ENCODE measurements at regions not wholly inside any gene's neighbourhood (a gene's known extent, or its start where the extent isn't known, plus 50 kb on each side); places are given as distances from the start of the nearest gene placed in this dataset.

DNA sequence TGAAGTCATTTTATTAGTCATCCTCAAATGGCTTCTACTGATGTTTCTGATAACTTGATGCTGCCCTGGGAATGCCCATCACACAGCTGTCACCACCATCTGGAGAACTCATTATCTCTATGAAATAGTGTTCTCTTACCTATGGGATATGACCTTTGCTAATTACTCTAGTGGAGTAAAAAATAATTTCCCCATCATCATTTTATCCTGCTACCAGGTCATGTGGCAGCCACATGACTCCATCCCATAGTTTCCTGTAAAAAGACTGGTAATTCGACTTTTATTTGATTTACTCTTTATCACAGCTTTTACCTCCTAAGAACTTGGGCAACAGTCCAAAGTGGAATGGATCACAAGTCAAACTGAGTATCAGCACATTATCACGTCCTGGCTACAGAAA is 76.1 kb upstream of the USP25 start:
- no peaks in the 10 kb centered on the region for H3K36me3 ChIP-seq (replicated peaks in 1 of 2; ENCODE audit: control insufficient read depth in 1 of 2, insufficient read depth in 2 of 2, low read length in 2 of 2)
- FAIRE-seq, result no peak
- TF ChIP-seq ZNF713 (CRISPR knock-in tag; IDR thresholded peaks at IDR 0.05) (no peak), RXRB (CRISPR knock-in tag; IDR thresholded peaks at IDR 0.05; ENCODE audit: borderline replicate concordance) (no peak), HMGA1 (CRISPR knock-in tag; conservative IDR thresholded peaks at IDR 0.05) (no peak), KAT8 (CRISPR knock-in tag; IDR thresholded peaks at IDR 0.05) (no peak), FOXC1 (CRISPR knock-in tag; IDR thresholded peaks at IDR 0.05; ENCODE audit: borderline replicate concordance) (no peak), SNAI1 (CRISPR knock-in tag; IDR thresholded peaks at IDR 0.05; ENCODE audit: borderline replicate concordance) (no peak), ZNF883 (CRISPR knock-in tag; IDR thresholded peaks at IDR 0.05; ENCODE audit: not compliant biosample characterization) (no peak), ZNF878 (CRISPR knock-in tag; IDR thresholded peaks at IDR 0.05) (no peak), ZNF563 (CRISPR knock-in tag; IDR thresholded peaks at IDR 0.05) (no peak), ZNF746 (CRISPR knock-in tag; IDR thresholded peaks at IDR 0.05) (no peak), ZNF776 (CRISPR knock-in tag; IDR thresholded peaks at IDR 0.05) (no peak), KDM5A (IDR thresholded peaks at IDR 0.05; ENCODE audit: borderline replicate concordance, low read length) (no peak), BCL6 (CRISPR knock-in tag; IDR thresholded peaks at IDR 0.05) (no peak), ARHGAP35 (CRISPR knock-in tag; IDR thresholded peaks at IDR 0.05; ENCODE audit: borderline replicate concordance) (no peak)
- TF ChIP-seq, protein P1, sequence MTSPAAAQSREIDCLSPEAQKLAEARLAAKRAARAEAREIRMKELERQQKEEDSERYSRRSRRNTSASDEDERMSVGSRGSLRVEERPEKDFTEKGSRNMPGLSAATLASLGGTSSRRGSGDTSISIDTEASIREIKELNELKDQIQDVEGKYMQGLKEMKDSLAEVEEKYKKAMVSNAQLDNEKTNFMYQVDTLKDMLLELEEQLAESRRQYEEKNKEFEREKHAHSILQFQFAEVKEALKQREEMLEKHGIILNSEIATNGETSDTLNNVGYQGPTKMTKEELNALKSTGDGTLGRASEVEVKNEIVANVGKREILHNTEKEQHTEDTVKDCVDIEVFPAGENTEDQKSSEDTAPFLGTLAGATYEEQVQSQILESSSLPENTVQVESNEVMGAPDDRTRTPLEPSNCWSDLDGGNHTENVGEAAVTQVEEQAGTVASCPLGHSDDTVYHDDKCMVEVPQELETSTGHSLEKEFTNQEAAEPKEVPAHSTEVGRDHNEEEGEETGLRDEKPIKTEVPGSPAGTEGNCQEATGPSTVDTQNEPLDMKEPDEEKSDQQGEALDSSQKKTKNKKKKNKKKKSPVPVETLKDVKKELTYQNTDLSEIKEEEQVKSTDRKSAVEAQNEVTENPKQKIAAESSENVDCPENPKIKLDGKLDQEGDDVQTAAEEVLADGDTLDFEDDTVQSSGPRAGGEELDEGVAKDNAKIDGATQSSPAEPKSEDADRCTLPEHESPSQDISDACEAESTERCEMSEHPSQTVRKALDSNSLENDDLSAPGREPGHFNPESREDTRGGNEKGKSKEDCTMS (CRISPR knock-in tag; conservative IDR thresholded peaks at IDR 0.05), result no peak
- TF ChIP-seq, protein P2, sequence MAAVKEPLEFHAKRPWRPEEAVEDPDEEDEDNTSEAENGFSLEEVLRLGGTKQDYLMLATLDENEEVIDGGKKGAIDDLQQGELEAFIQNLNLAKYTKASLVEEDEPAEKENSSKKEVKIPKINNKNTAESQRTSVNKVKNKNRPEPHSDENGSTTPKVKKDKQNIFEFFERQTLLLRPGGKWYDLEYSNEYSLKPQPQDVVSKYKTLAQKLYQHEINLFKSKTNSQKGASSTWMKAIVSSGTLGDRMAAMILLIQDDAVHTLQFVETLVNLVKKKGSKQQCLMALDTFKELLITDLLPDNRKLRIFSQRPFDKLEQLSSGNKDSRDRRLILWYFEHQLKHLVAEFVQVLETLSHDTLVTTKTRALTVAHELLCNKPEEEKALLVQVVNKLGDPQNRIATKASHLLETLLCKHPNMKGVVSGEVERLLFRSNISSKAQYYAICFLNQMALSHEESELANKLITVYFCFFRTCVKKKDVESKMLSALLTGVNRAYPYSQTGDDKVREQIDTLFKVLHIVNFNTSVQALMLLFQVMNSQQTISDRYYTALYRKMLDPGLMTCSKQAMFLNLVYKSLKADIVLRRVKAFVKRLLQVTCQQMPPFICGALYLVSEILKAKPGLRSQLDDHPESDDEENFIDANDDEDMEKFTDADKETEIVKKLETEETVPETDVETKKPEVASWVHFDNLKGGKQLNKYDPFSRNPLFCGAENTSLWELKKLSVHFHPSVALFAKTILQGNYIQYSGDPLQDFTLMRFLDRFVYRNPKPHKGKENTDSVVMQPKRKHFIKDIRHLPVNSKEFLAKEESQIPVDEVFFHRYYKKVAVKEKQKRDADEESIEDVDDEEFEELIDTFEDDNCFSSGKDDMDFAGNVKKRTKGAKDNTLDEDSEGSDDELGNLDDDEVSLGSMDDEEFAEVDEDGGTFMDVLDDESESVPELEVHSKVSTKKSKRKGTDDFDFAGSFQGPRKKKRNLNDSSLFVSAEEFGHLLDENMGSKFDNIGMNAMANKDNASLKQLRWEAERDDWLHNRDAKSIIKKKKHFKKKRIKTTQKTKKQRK (IDR thresholded peaks at IDR 0.05; ENCODE audit: low read length), result no peak
- TF ChIP-seq, protein P3, sequence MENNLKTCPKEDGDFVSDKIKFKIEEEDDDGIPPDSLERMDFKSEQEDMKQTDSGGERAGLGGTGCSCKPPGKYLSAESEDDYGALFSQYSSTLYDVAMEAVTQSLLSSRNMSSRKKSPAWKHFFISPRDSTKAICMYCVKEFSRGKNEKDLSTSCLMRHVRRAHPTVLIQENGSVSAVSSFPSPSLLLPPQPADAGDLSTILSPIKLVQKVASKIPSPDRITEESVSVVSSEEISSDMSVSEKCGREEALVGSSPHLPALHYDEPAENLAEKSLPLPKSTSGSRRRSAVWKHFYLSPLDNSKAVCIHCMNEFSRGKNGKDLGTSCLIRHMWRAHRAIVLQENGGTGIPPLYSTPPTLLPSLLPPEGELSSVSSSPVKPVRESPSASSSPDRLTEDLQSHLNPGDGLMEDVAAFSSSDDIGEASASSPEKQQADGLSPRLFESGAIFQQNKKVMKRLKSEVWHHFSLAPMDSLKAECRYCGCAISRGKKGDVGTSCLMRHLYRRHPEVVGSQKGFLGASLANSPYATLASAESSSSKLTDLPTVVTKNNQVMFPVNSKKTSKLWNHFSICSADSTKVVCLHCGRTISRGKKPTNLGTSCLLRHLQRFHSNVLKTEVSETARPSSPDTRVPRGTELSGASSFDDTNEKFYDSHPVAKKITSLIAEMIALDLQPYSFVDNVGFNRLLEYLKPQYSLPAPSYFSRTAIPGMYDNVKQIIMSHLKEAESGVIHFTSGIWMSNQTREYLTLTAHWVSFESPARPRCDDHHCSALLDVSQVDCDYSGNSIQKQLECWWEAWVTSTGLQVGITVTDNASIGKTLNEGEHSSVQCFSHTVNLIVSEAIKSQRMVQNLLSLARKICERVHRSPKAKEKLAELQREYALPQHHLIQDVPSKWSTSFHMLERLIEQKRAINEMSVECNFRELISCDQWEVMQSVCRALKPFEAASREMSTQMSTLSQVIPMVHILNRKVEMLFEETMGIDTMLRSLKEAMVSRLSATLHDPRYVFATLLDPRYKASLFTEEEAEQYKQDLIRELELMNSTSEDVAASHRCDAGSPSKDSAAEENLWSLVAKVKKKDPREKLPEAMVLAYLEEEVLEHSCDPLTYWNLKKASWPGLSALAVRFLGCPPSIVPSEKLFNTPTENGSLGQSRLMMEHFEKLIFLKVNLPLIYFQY (CRISPR knock-in tag; IDR thresholded peaks at IDR 0.05; ENCODE audit: borderline replicate concordance), result no peak

More for the DNA sequence above, 76.1 kb upstream of the USP25 start:
- H3K79me2 ChIP-seq (ENCODE audit: insufficient read depth, low read length), result no peaks in the 10 kb centered on the region
- intact Hi-C loops (cut with micrococcal nuclease; ENCODE audit: unreplicated experiment) (no loop called here), in situ Hi-C loops (cut with HindIII; ENCODE audit: extremely low pct_ligation_motif_present, low pct_unique_long_range_greater_than_20kb) (no loop called here)
- H3K4me1 ChIP-seq (ENCODE audit: insufficient read depth, low read length), result no peaks in the 10 kb centered on the region
- no peaks in the 10 kb centered on the region; the same call in 1 of the 2 replicates for H4K20me1 ChIP-seq (ENCODE audit: insufficient read depth, low read length)
- no peak overlapping the region for H3K27ac ChIP-seq (ENCODE audit: extremely low read length, insufficient read depth, low read length)
- no peak for DNase-seq (ENCODE audit: low spot score)
- WGBS (ENCODE audit: low lambda C conversion rate), result 17% methylated on average over 2 of the region's 2 CpGs
- ChIA-PET POLR2A (no interaction called here), CTCF (ENCODE audit: low intra/inter-chr PET ratio, low total read pairs) (no interaction called here)
- H3K9me3 ChIP-seq (ENCODE audit: low read length), result no peaks in the 10 kb centered on the region
- no peak for ATAC-seq
- H3K27me3 ChIP-seq (ENCODE audit: control insufficient read depth in 1 of 2, insufficient read depth in 2 of 2, low read length in 2 of 2), result no peaks in the 10 kb centered on the region; a peak in 1 of 5 replicates
- no TSS peak for BruUV-seq (replicated peaks)
- H3K4me2 ChIP-seq (ENCODE audit: low read depth, low read length), result no peak overlapping the region
- no peak overlapping the region for H3K9ac ChIP-seq (ENCODE audit: insufficient read depth, low read depth, low read length)
- no peak overlapping the region for H2AFZ ChIP-seq (ENCODE audit: low read length)
- no peak overlapping the region for H3K4me3 ChIP-seq (replicated peaks in 1 of 3; ENCODE audit: insufficient read depth in 1 of 3, low read depth in 2 of 3, low read length in 3 of 3)
